GM23338 (cell line): ENCODE measurements at regions not wholly inside any gene's neighbourhood (a gene's known extent, or its start where the extent isn't known, plus 50 kb on each side); places are given as distances from the start of the nearest gene placed in this dataset.

ENCODE experiments used
- ATAC-seq: fragments of 200-7000 bp; cut with Tn5 transposase; 3 replicates; pipeline ENCODE4 v1.9.1; 2020
- DNase-seq: peaks from one replicate; pipeline ENCODE4 v3.0.0-alpha.2; 2015; ENCODE audit warnings: low spot score
- H2AFZ ChIP-seq: fragments of 200-600 bp; sonication (generic); 2 replicates; pipeline ENCODE4 v1.8.0; 2016; ENCODE audit warnings: antibody characterized with exemption, mild to moderate bottlenecking, moderate library complexity
- H3F3A ChIP-seq: fragments of 200-600 bp; sonication (generic); replicated peaks from 2 replicates; pipeline ENCODE4 v1.8.0; 2017; ENCODE audit warnings: antibody characterized with exemption, mixed run types, low read depth
- H3K27ac ChIP-seq: fragments of 200-600 bp; sonication (generic); 2 replicates; pipeline ENCODE4 v1.6.1; 2016; ENCODE audit warnings: low read depth
- H3K27me3 ChIP-seq: fragments of 200-600 bp; sonication (generic); 2 replicates; pipeline ENCODE4 v1.8.0; 2016; ENCODE audit warnings: mild to moderate bottlenecking, mixed run types, moderate library complexity; ENCODE audit not compliant: insufficient read depth
- H3K36me3 ChIP-seq: fragments of 200-600 bp; sonication (generic); 2 replicates; pipeline ENCODE4 v1.8.0; 2016; ENCODE audit warnings: mild to moderate bottlenecking; ENCODE audit not compliant: insufficient read depth
- H3K4me1 ChIP-seq: fragments of 200-600 bp; sonication (generic); 2 replicates; pipeline ENCODE4 v1.8.0; 2016; ENCODE audit warnings: mild to moderate bottlenecking, moderate library complexity; ENCODE audit not compliant: insufficient read depth
- H3K4me2 ChIP-seq: fragments of 200-600 bp; sonication (generic); 2 replicates; pipeline ENCODE4 v1.7.1; 2017; ENCODE audit warnings: mixed run types
- H3K4me3 ChIP-seq: fragments of 200-600 bp; sonication (generic); 2 replicates; pipeline ENCODE4 v1.6.1; 2016; ENCODE audit warnings: mixed run types
- H3K79me2 ChIP-seq: fragments of 200-600 bp; sonication (generic); replicated peaks from 2 replicates; pipeline ENCODE4 v1.8.0; 2017; ENCODE audit warnings: mild to moderate bottlenecking; ENCODE audit not compliant: insufficient read depth
- H3K9me2 ChIP-seq: fragments of 200-600 bp; sonication (generic); 2 replicates; pipeline ENCODE4 v1.8.0; 2017; ENCODE audit not compliant: insufficient read depth
- H4K20me1 ChIP-seq: fragments of 200-600 bp; sonication (generic); replicated peaks from 2 replicates; pipeline ENCODE4 v1.8.0; 2017; ENCODE audit warnings: mild to moderate bottlenecking; ENCODE audit not compliant: insufficient read depth
- H3K27ac Mint-ChIP-seq: 2 replicates; pipeline ENCODE4 v1.8.0; 2020; ENCODE audit warnings: inconsistent platforms, mild to moderate bottlenecking, moderate library complexity, mixed read lengths
- H3K27me3 Mint-ChIP-seq: 3 replicates; pipeline ENCODE4 v1.8.0; 2022; ENCODE audit warnings: low read depth, mild to moderate bottlenecking, moderate library complexity, mixed read lengths, inconsistent platforms; ENCODE audit not compliant: insufficient read depth, poor library complexity
- H3K36me3 Mint-ChIP-seq: 3 replicates; pipeline ENCODE4 v1.8.0; 2021; ENCODE audit warnings: low read depth, mild to moderate bottlenecking, inconsistent platforms, moderate library complexity, mixed read lengths
- H3K4me1 Mint-ChIP-seq: 3 replicates; pipeline ENCODE4 v1.8.0; 2020; ENCODE audit warnings: mild to moderate bottlenecking, inconsistent platforms, mixed read lengths
- H3K4me3 Mint-ChIP-seq: 3 replicates; pipeline ENCODE4 v1.8.0; 2021; ENCODE audit warnings: moderate library complexity, mild to moderate bottlenecking, inconsistent platforms, mixed read lengths
- H3K9me3 Mint-ChIP-seq: 3 replicates; pipeline ENCODE4 v1.8.0; 2020; ENCODE audit warnings: moderate library complexity, mild to moderate bottlenecking, inconsistent platforms, mixed read lengths
- CREB1 ChIP-seq: fragments of 250-450 bp; sonication (Bioruptor Pico); IDR thresholded peaks from 2 replicates; pipeline ENCODE4 v1.5.0; 2020; ENCODE audit warnings: low read depth, mild to moderate bottlenecking, moderate library complexity
- EZH2 ChIP-seq: fragments of 200-600 bp; sonication (generic); IDR thresholded peaks from one replicate; pipeline ENCODE4 v1.8.0; 2017; ENCODE audit warnings: antibody characterized with exemption, mild to moderate bottlenecking, low read depth; ENCODE audit not compliant: unreplicated experiment
- EZH2phosphoT487 ChIP-seq: fragments of 200-600 bp; sonication (generic); IDR thresholded peaks from one replicate; pipeline ENCODE4 v1.8.1; 2018; ENCODE audit warnings: antibody characterized with exemption; ENCODE audit not compliant: unreplicated experiment
- JUNB ChIP-seq: IDR thresholded peaks from one replicate; pipeline ENCODE4 v1.6.1; 2016; ENCODE audit warnings: antibody characterized with exemption; ENCODE audit not compliant: unreplicated experiment
- NANOG ChIP-seq: IDR thresholded peaks from 2 replicates; pipeline ENCODE4 v1.6.1; 2016; ENCODE audit warnings: antibody characterized with exemption, borderline replicate concordance
- REST ChIP-seq: IDR thresholded peaks from one replicate; pipeline ENCODE4 v1.6.1; 2018; ENCODE audit warnings: antibody characterized with exemption; ENCODE audit not compliant: unreplicated experiment
- STAT1 ChIP-seq: IDR thresholded peaks from one replicate; pipeline ENCODE4 v1.6.1; 2016; ENCODE audit warnings: antibody characterized with exemption; ENCODE audit not compliant: unreplicated experiment
- ZNF114 ChIP-seq: fragments of 250-450 bp; sonication (Bioruptor Pico); IDR thresholded peaks from 2 replicates; pipeline ENCODE4 v1.5.0; 2020; ENCODE audit warnings: mild to moderate bottlenecking, moderate library complexity
- ZNF462 ChIP-seq: fragments of 250-450 bp; sonication (Bioruptor Pico); IDR thresholded peaks from 2 replicates; pipeline ENCODE4 v1.5.0; 2020; ENCODE audit warnings: mild to moderate bottlenecking, moderate library complexity

- H3F3A ChIP-seq, result no peaks in the 10 kb centered on the region
- Mint-ChIP-seq H3K27ac (no peak overlapping the region), H3K9me3 (no peaks in the 10 kb centered on the region), H3K4me3 (no peak overlapping the region), H3K27me3 (peaks cover 2% of the 10 kb centered on the region), H3K36me3 (no peaks in the 10 kb centered on the region), H3K4me1 (peaks cover 7% of the 10 kb centered on the region; the same call in 2 of the 3 replicates)
- H3K27ac ChIP-seq, result no peak overlapping the region
- DNase-seq, result no peak
- H3K4me2 ChIP-seq, result no peak overlapping the region
- TF ChIP-seq ZNF462 (CRISPR knock-in tag), result no peak
- no peak for TF ChIP-seq NANOG
- TF ChIP-seq ZNF114 (CRISPR knock-in tag), result no peak
- no peak for TF ChIP-seq JUNB
- no peak for TF ChIP-seq STAT1
- TF ChIP-seq EZH2, result no peak
- no peak for TF ChIP-seq CREB1
- TF ChIP-seq EZH2phosphoT487, result no peak
- TF ChIP-seq REST, result no peak
- H2AFZ ChIP-seq, result no peak overlapping the region
- no peaks in the 10 kb centered on the region for H3K79me2 ChIP-seq
- ATAC-seq, result no peak
- H3K9me2 ChIP-seq, result no peaks in the 10 kb centered on the region
- H4K20me1 ChIP-seq, result no peaks in the 10 kb centered on the region
- no peak overlapping the region for H3K4me3 ChIP-seq
- no peaks in the 10 kb centered on the region for H3K27me3 ChIP-seq
- H3K4me1 ChIP-seq, result no peaks in the 10 kb centered on the region
- no peaks in the 10 kb centered on the region for H3K36me3 ChIP-seq
Observed at GRCh38 chr7:81197266-81197665, 278.4 kb upstream of the SEMA3C start.
